GM19452 (cell line): ENCODE measurements at regions not wholly inside any gene's neighbourhood (a gene's known extent, or its start where the extent isn't known, plus 50 kb on each side); places are given as distances from the start of the nearest gene placed in this dataset.

Experiments used
- ATAC-seq: cut with Tn5 transposase; IDR thresholded peaks from one replicate; pipeline ENCODE4 v1.9.1; 2021; ENCODE audit not compliant: unreplicated experiment

DNA sequence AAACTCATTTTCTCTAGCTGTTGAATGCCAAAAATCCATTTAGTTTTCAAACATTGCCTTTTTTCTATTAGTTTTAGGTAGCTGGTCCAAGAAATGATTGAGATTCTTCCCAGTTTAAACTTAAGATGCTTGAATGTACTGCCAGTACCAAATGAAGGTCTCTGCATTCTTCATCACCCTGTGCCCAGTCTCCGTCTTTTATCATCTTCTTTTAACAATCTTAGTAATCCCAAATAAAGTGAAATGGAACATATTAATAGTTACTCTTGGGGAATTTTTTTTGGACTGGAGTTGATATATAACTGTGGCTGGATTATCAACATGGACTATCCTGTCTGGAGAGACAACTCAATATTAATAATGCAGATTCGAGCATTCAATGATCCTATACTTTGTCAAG lies 54.1 kb upstream of the PCED1B start:
- no peak for ATAC-seq

DNA sequence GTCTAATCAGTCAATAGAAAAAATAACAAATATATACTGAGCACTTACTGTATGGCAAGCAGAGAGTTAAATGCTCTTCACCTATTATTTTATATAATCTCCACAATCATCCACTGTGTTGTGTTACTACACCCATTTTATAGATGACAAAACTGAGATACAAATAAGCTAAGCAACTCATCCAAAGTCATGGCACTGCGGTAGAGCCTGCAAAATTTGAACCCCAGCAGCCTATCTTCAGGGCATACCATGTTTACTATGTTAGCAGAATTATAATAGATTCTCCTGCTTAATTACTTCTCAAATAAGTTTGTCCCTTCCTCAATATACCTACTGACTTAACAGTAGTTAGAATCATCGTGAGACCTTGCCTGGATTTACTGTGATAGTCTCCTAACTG lies 53.6 kb upstream of the PCED1B start:
- ATAC-seq, result no peak

DNA sequence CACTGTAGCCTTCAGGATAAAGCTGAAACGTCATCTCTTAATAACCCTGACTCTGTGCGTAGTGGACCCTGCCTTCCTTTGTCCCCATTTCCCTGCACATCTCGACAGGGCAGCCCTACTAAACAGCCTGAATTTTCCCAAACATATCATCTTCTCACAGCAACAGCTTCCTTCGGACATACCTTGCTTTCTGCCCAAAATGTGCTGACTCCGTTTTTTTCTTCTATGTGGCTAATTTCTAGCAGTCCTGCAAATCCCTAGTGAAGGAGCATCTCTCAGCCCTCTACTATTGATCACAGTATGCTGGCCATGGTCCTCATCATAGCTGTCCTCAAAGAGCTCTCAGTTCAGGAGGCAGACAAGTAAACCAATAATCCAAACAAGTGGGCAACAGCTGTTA lies 53.1 kb upstream of the PCED1B start:
- ATAC-seq, result no peak
